ENCODE measurements at regions not wholly inside any gene's neighbourhood (a gene's known extent, or its start where the extent isn't known, plus 50 kb on each side); places are given as distances from the start of the nearest gene placed in this dataset.

GRCh38 chr12:94862421-94862820, 141.1 kb downstream of the NDUFA12 start:
- DNase-seq (ENCODE audit: low spot score): no peak
- no peak for TF ChIP-seq CTCF (IDR thresholded peaks at IDR 0.05; ENCODE audit: extremely low read depth, insufficient read depth, missing control alignments)
- in situ Hi-C loops (cut with MboI; ENCODE audit: low pct_unique_long_range_greater_than_20kb, low sequenced_read_pairs, unreplicated experiment): no loop called here

GRCh38 chr12:94856324-94856723, 147.2 kb downstream of the NDUFA12 start:
- no peak for DNase-seq (ENCODE audit: low spot score)
- in situ Hi-C loops (cut with MboI; ENCODE audit: low pct_unique_long_range_greater_than_20kb, low sequenced_read_pairs, unreplicated experiment): no loop called here
- no peak for TF ChIP-seq CTCF (IDR thresholded peaks at IDR 0.05; ENCODE audit: extremely low read depth, insufficient read depth, missing control alignments)

- no peak for DNase-seq (ENCODE audit: low spot score)
- in situ Hi-C loops (cut with MboI; ENCODE audit: low pct_unique_long_range_greater_than_20kb, low sequenced_read_pairs, unreplicated experiment): no loop called here
- no peak for TF ChIP-seq CTCF (IDR thresholded peaks at IDR 0.05; ENCODE audit: extremely low read depth, insufficient read depth, missing control alignments)
Measured at GRCh38 chr12:94855853-94856252, 147.6 kb downstream of the NDUFA12 start.

GRCh38 chr12:94851396-94852028, 152.0 kb downstream of the NDUFA12 start:
- in situ Hi-C loops (cut with MboI; ENCODE audit: low pct_unique_long_range_greater_than_20kb, low sequenced_read_pairs, unreplicated experiment): no loop called here
- no peak for TF ChIP-seq CTCF (IDR thresholded peaks at IDR 0.05; ENCODE audit: extremely low read depth, insufficient read depth, missing control alignments)
- no peak for DNase-seq (ENCODE audit: low spot score)

- in situ Hi-C loops (cut with MboI; ENCODE audit: low pct_unique_long_range_greater_than_20kb, low sequenced_read_pairs, unreplicated experiment): no loop called here
- no peak for TF ChIP-seq CTCF (IDR thresholded peaks at IDR 0.05; ENCODE audit: extremely low read depth, insufficient read depth, missing control alignments)
- no peak for DNase-seq (ENCODE audit: low spot score)
Measured at GRCh38 chr12:94849411-94849976, 154.0 kb downstream of the NDUFA12 start.

GRCh38 chr12:94848966-94849365, 154.5 kb downstream of the NDUFA12 start:
- in situ Hi-C loops (cut with MboI; ENCODE audit: low pct_unique_long_range_greater_than_20kb, low sequenced_read_pairs, unreplicated experiment): no loop called here
- no peak for TF ChIP-seq CTCF (IDR thresholded peaks at IDR 0.05; ENCODE audit: extremely low read depth, insufficient read depth, missing control alignments)

More at GRCh38 chr12:94848966-94849365, 154.5 kb downstream of the NDUFA12 start:
- DNase-seq (ENCODE audit: low spot score): no peak

Measured in GM13977 (cell line).